ENCODE measurements at regions not wholly inside any gene's neighbourhood (a gene's known extent, or its start where the extent isn't known, plus 50 kb on each side); places are given as distances from the start of the nearest gene placed in this dataset.

- TF ChIP-seq POLR2A (IDR thresholded peaks at IDR 0.05) (no peak), CTCF (IDR thresholded peaks at IDR 0.05) (no peak)
Observed at GRCh38 chr13:89827552-89827951, 1519.9 kb upstream of the MIR17HG start.

All from gastroesophageal sphincter (tissue), 3 donors.